OCI-M2 (cell line): ENCODE measurements at regions not wholly inside any gene's neighbourhood (a gene's known extent, or its start where the extent isn't known, plus 50 kb on each side); places are given as distances from the start of the nearest gene placed in this dataset.

Source experiments
- DNase-seq: peaks from one replicate; lab custom pipeline; 2025; ENCODE audit not compliant: unreplicated experiment; lab: John Stamatoyannopoulos, UW

DNA sequence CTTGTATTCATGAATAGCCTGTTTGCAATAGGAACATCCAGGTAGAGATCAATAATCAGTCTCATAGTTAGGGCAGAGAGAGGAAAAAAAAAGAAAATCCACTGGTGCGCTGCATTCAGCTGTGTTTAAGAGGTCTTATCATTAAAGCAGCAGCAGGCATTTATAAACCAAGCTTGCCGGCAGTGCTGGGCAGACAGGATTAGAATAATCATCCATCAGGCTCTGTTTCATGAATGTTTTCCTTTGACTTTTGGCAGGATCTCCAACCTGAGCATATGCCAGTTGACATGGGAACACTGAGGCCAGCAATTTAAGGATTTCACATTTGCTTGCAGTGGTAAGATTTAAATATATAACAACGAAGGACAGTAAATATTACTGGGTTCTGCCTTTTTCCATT is 305.2 kb upstream of the SEMA6D start:
- no peak for DNase-seq

DNA sequence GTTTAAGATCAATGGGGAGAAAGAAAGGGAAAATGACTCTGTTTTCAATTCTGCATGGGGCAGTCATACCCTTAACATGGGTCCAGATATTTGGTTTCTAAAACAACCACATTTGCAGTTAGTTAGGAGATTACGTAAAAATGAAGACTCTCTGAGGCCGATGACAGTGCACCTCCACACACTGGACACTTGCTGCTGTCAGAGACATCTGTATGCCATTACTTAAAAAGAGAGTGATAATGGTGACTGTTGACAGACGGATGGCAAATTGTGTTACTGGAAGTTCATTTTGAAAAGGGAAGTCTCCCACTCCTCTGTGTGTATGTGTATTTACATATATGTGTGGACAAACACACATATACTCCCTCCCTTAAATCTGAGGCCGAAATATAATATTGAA is 304.5 kb upstream of the SEMA6D start:
- no peak for DNase-seq

DNA sequence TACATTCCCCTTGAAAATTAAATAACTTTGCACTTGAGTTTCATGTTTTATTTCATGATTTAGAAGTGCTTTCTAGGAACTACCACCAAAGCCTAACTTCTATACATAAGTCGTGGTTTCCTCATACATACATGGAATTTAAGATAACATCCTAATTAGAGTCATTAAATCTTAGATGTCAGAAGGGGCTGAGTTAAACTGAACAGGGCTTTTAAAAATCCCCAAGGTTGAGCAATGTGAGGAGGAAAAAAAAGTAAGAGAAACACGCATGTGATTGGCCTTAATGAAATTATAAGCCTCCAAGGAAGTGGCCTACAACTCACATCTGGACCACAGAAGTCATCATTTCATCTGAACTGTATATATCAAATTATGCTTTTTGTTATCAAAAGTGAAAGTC is 303.1 kb upstream of the SEMA6D start:
- no peak for DNase-seq

DNA sequence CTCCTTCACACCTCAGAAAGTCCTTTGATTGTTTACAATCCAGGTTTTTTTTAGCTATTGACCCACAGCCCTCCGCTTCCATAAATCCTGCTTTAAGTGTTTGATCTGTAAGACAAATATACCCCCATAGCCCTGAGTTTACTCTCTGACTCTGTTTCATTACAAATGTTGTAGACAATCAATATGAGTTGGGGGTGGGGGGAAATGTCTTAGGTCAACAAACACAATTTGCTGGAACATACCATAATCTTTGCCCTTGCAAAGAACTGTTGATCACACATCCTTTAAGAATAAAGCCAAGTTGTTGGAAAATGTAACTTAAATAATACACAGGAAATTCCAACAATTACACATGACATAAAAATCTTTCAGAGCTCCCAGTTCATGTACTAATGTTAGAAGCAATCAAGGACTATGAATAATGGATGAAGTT is 301.8 kb upstream of the SEMA6D start:
- no peak for DNase-seq

DNA sequence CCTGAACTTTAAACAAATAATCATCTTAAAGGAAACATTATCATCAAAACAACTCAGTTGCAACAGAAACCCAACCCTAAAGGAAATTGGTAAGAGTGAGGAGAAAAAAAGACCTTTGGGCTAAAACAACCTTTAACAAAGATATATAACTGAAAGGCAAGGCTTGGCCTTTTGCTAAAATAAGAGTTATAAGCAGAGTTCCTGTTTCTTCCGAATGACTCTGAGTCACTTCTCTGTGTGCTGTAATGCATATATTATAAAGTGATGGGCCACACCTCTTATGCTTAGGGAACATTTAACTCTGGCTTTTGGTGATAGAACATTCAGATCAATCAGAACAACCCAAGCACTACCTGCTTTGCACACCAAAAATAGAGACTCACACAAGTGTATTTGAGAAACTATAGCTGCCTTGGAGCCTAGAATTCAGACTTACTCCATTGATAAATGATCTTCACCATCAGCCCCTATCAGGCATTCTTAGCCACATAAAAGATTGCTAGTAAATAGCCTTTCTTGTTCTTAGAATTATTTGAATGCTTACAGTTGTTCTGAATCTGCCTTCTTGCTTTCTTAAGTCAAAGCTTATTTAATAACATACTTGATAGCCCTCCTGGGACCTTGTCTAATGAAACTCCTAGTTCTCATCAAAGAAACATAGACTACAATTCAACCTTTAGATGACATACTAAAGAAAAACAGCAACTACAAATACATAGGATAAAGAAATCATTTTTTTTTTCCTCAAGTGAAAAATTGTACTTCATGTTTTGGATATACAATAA is 294.2 kb upstream of the SEMA6D start:
- no peak for DNase-seq

DNA sequence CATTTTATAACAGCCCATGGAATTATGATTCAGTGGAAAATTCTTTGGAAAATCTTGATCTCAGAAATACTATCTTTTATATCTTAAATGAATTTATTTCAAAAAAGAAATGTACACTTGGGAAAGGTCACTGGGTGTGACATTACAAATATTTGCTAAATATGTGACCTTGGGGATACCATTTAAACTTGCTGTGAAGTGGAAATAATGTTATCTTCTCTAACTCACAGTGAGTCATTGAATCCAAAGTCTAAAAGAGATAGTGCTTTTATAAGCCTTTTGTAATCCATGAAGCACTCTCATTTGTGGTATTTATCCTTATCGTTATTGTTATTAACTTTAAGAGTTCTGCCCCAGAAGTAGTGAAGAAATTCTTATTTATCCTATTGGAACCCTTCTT is 289.8 kb upstream of the SEMA6D start:
- DNase-seq: no peak

DNA sequence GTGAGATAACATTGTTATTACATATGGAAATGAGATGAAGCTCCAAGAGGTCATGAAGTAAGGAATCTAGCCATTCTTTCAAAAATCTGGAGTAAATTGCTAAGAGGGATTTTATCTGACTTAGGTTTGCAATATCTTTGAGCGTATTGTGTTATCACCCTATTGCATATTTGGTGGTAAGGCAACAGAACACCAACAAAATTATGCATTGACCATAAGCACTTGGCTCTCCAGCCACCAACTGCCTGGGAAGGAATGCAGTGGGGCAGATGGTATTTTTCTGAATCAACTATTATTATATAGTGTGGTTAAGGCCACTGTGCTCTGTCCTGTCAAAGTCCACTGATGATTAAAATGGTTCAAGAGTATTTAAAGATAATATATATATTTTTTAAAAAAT is 287.9 kb upstream of the SEMA6D start:
- DNase-seq: no peak

DNA sequence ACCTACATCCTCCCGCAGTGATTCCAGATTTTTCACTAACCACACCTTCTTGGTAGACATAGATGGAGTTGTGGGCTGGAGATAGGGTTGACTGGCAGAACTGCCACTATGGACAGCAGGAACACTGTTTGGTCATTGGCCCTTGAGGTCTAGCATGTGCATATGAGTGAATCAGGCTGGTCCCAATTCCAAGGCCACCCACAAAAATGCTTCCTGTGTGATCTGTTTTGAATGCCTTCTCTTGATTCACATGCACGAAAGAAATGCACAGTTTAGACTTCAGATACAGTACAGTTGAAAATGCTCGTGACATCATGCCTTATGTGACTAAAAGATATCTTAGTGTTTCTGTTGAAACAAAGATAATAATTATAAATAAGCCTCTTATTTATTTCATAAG is 285.8 kb upstream of the SEMA6D start:
- DNase-seq: no peak

DNA sequence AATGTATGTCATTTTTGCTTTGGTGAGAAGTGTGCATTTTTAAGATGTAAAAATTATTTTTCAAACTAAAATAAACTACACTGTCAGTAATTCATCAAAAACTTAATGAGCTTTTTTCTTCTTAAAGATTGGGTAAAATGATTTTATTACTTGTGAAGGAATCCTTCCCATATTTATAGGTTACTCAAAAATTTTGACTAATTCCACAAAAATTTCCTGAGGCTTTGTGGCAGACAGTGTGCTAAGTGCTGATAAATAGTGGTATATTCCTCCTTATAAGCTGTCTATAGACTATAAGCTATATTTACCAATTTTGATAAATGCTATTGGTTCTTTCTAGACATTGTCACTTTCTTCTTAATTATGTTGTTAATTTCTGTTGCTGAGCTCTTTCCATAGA is 284.5 kb upstream of the SEMA6D start:
- DNase-seq: no peak

DNA sequence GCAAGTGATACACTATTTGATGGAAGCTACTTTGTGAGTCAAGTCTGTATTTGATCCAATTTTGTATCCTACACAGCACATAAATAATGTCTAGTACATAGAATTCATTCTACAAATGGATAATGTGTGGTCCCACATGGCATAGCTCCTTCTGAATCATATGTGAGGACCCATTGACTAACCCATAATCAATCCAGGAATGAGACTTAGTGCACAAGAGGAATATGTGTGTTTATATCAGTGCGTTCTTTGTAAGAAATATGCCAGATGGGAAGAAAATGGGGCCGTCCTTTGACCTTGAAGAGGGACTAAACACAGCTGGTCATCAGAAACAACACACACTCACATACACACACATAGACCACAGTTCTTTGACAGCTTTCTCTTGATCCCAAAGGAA is 282.7 kb upstream of the SEMA6D start:
- DNase-seq: no peak

DNA sequence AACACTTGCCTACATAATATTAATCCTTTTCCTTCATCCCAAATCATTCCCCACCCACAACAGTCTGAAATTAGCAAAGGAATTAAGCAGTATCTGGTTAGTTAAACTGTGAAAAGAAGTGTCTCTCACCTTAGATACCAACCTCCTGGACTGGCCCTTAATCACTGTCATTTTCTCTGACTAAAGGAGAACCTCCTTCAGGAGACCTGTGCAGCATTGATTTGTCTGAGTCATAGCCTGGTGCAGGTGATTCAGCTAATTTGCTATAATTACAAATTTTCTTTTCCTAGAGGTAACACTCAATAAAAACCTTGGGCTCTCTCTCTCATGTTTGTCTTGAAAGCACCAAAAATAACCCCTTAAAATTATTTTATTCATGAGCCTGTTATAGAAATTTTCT is 279.8 kb upstream of the SEMA6D start:
- DNase-seq: no peak

DNA sequence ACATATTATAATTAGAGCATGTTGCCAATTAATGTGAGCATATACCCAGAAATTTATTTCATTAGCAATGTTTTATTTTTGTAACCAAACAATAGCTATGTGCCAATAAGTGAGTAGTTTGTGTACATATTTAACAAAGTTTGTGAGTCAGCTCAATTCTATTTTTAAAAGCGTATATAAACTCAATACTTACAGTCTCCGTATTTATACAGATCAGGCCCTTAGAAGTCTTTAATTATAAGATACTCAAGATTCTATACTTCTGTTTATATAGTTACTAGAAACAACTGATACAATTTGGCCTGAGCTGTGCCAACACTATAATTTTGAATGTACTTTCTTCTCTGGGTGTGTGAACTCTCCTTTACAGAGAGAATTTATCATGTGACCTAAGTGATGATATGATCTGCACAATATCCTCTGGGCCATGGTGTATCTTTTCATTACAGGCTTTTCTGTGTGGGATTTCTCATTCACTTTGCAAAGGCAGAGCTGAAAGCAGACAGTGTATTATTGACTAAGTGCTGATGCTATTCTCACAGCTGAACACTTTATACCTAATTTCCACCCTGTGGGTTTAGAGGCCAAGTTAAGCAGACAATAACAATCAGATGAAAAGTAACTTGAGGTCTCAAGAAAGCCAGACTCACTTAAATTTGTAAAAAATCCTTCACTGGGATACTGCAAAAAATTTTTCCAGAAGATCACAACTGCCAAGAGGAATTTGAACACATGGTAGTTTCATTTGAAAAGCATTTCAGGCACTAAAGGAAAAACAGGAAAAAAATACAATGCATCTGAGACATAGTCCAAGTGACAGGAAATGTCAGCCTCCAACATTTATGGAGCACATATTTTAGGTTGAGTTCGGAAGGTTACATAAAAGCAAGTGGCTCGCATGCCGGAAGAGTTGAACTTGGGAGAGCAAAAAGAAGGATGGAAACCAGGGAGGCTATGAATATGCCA is 277.9 kb upstream of the SEMA6D start:
- DNase-seq: no peak

DNA sequence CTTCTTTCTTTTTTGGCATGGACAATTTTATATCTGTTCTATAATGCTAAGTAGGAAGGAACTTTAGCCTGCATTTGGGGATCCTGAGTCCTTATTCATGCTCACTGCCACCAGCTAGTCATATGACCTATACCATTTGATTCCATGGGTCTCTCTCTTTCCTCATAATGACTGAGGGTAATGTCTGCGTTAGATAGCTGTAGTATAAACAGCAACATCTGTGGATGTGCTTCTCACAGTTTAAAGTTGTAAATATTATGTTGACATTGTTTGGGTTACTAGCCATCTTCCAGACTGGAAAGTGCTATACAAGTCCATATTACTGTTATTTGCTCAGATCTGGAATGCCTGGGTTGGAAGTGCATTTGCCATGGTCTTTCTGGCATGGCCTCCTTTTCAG is 274.9 kb upstream of the SEMA6D start:
- DNase-seq: no peak

DNA sequence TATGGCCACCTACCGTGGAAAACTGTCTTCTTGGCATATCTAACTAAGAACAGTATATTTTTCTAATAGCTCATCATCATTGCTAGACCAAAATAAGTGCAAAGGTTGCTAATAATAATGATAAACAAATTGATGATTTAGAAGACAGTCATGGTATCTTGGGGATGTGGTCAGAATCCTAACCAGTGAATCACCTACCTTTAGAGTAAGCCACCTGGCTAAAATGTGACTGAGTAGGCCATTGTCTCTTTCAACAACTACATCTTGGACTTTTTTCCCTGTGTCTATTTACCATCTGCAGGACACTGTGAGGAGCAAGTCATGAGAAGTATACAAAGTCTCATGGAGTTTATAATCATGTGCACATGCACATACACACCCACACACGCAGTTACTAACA is 273.5 kb upstream of the SEMA6D start:
- DNase-seq: no peak

DNA sequence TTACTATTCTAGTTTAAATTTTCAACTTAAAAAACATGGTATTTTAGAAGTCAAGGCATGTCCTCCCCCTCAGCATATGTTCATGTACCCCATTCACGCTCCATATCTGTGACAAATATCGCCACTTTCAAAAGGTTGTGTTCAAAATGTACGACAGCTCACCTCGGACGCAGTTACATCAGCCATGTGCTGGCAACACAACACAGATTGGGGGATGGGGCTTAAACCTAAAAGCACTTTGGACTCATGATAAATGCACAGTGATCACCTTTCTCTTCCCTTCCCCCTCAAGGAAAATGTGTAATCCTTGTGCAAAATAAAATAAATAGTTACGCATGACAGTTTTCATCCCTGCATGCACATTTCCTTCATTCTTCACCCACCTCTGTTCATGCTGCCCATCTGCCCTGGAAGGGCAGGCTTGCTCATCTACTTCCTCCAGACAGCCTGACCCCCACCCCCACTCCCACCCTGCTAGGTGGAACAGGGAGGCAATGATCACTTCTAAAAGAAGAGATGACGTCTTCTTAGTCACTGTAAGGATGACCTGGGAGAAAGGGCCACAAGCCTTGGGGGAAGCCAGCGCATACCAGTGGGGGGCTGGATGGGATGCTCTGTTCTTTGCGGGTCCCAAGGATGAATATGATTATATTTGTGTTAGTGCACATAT is 271.4 kb upstream of the SEMA6D start:
- DNase-seq: no peak

DNA sequence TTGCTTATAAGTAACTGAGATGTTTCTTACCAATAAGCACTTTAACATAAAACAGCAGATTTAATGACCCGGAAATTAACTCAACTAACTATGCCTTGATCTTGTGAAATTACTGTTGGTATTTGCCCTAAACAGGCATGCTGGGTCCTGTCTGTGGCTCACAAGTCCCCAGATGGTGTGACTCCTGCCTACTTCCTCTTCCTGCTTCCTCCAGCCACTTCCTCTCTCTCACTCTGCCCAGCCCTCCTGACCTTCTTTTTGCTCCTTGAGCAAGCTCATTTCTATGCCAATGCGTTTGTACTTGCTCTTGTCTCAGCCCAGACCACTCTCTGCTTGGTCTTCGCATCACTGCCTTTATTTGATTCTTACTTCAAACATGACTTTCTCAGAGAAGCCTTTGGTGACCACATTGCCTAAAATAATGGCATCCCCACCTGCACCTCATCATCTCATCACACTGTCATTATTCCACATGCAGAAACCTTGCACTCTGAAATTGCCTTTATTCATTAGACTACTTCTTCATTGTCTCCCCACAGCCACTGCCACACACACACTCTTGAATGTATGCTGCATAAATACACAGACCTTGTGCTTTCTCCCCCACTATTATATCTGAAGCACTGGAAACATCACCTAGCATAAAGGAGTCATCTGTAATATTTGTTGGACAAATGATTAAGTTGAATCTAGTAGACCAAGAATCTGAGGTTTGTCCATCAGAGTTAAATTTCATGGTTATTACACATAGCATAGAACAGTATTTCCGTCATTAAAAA is 256.3 kb upstream of the SEMA6D start:
- DNase-seq: no peak

DNA sequence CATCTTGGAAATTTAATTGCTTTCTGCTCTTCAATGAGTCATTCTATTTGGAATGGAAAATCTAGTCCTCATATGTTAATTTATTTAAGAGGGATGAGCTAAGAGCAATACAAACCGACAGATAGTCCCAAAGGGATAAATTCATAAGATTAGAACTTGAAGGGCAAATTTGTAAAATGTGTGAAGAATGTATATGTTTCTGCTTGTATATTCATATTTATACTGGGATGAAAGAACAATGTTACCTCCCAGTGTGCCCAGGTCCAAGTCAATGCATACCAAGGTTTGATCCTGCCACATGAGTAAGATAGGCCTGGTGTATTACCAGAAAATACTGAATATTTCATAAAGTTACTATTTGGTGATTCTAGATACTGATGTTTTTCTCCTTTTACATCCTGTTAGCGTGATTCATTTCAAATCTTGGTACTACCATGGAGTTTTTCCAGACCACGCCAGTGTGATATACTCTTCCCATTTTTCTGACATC is 255.6 kb upstream of the SEMA6D start:
- DNase-seq: no peak

DNA sequence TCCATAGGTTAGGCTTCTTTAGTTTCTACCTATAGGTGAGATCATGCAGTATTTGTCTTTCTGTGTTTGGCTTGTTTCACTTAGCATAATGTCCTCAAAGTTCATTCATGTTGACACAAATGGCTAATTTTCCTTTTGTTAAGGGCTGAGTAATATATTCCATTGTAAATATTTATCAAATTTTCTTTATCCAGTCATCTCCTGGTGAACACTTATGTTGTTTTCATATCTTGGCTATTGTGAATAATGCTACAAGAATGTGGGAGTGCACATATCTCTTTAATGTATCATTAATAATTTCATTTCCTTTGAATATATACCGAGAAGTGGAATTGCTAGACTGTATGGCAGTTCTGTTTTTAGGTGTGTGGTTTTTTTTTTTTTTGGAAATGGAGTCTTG is 250.9 kb upstream of the SEMA6D start:
- no peak for DNase-seq

DNA sequence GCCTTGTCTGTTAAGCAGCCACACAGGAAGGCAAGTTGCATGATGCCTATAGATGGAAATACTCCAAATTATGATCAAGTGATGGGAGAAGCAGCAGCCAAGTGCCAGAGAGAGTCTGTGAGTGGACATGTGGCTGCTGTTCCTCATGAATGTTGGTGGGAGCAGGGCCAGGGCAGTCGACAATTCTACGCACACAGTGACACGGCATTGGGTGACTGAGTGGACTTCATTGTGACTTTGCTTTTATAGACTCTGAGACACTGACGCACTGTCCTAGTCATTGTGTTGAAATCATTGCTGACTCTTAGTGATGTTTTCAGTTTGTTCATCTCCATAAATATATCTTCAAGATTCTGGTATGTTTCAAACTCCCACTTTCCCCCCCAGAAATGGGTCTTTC is 246.3 kb upstream of the SEMA6D start:
- DNase-seq: no peak

DNA sequence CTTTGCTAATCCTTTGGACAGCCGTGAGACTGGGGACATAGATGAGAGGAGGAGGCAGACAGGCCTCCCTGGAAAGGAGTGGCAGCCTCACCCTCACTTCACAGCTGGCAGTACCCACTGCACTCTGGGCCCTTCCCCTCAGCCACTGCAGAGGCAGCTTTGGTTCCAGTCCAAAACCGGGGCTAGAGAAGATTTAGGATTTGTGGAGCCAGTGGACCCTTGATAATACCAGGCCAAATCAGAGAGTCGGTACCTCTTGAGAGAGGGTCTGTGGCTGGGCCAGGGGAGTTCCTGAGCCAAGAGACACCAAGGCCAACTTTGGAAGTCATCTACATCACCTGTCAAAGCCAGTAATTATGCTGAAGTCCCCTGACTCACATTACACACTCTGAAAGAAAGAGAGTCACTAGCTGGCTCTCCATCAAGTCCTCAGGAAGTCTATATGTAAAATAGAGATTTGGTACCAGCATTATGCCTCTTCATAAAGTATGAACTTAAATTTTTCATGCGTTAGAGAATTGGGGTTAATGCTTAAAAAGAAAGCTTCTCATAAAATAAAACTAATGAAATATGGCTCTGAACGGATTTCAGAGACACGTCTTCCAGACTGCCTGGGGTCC is 244.1 kb upstream of the SEMA6D start:
- DNase-seq: no peak
